Activated CD4-positive, alpha-beta T cell treated with anti-CD3 and anti-CD28 coated beads for 36 hours (primary cell): ENCODE measurements at regions not wholly inside any gene's neighbourhood (a gene's known extent, or its start where the extent isn't known, plus 50 kb on each side); places are given as distances from the start of the nearest gene placed in this dataset.

Experiments used
- ATAC-seq: fragments of 200-7000 bp; cut with Tn5 transposase; one replicate; pipeline ENCODE4 v1.10.0; 2021; ENCODE audit warnings: mild to moderate bottlenecking, moderate library complexity
- CTCF ChIA-PET: fragments of 350-600 bp; sonication (Branson Sonifier 250); formaldehyde crosslinking; loops from one replicate; lab custom pipeline; 2021; ENCODE audit warnings: antibody characterized with exemption; lab: Charles Lee
- POLR2A ChIA-PET: fragments of 350-600 bp; sonication (Branson Sonifier 250); formaldehyde crosslinking; loops from one replicate; lab custom pipeline; 2021; ENCODE audit warnings: antibody characterized with exemption, inconsistent platforms; lab: Charles Lee
- DNase-seq: peaks from one replicate; pipeline ENCODE4 v3.0.0-alpha.2; 2020
- H3K27ac Mint-ChIP-seq: one replicate; pipeline ENCODE4 v1.8.0; 2021; ENCODE audit warnings: mixed read lengths
- H3K27me3 Mint-ChIP-seq: one replicate; pipeline ENCODE4 v1.8.0; 2021; ENCODE audit warnings: mixed read lengths
- H3K36me3 Mint-ChIP-seq: one replicate; pipeline ENCODE4 v1.8.0; 2021; ENCODE audit warnings: low read depth, mixed read lengths
- H3K4me1 Mint-ChIP-seq: one replicate; pipeline ENCODE4 v1.8.0; 2021; ENCODE audit warnings: mixed read lengths
- H3K4me3 Mint-ChIP-seq: one replicate; pipeline ENCODE4 v1.8.0; 2021; ENCODE audit warnings: mild to moderate bottlenecking, moderate library complexity, mixed read lengths
- H3K9me3 Mint-ChIP-seq: one replicate; pipeline ENCODE4 v1.8.0; 2021; ENCODE audit warnings: low read depth, mixed read lengths
- intact Hi-C, 2 experiments: fragments of 100-400 bp; cut with DNase I in 1 of 2; cut with micrococcal nuclease in 1 of 2; formaldehyde crosslinking; loops; one replicate each; pipeline versions ENCODE4 v1.14.2 to v1.15.1; 2022 to 2024; cut with DNase I, micrococcal nuclease

DNA sequence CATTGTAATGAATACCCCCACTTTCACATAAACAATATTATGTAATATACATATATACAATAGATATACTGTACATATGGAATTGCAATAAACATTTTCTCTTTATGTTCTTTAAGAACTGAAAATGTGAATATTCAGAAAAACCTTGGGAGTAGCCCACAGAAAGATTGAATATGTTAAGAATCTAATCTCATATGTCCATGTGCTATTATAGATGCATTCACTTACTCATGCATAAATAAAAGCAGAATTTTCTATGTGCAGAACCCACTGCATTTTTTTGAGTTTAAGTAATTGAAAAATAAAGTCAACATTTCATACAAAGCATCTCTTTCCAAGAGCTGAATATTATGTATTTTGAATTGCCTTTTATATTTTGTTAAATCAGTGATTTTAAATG is 902.3 kb downstream of the PCDH19 start:
- no peaks in the 10 kb centered on the region for H3K4me1 Mint-ChIP-seq
- CTCF ChIA-PET, result no interaction called here
- no peaks in the 10 kb centered on the region for H3K27me3 Mint-ChIP-seq
- intact Hi-C loops, result no loop called here
- ATAC-seq (no peak), DNase-seq (no peak)
- no peaks in the 10 kb centered on the region for H3K36me3 Mint-ChIP-seq
- POLR2A ChIA-PET, result no interaction called here
- H3K4me3 Mint-ChIP-seq, result no peak overlapping the region
- H3K9me3 Mint-ChIP-seq, result no peaks in the 10 kb centered on the region
- H3K27ac Mint-ChIP-seq, result no peak overlapping the region

DNA sequence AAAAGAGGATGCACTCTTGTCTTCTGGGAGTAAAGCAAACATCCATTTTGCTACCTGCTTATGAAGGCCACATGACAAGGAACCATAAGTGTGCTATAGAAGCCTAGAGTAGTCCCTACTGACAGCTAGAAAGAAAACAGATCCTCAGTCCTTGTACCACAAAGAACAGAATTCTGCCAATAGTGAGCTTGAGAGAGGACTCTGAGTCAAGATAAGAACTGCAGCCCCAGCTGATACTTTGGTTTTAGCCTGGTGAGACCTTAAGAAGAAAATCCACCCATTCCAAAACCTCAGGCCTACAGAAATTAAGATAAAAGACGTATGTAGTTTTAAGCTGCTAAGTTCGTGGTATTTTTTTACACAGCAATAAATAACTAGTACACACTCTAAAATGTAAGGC is 914.6 kb downstream of the PCDH19 start:
- Mint-ChIP-seq H3K4me3 (no peak overlapping the region), H3K4me1 (no peaks in the 10 kb centered on the region), H3K9me3 (no peaks in the 10 kb centered on the region), H3K27me3 (no peaks in the 10 kb centered on the region), H3K27ac (no peak overlapping the region), H3K36me3 (no peaks in the 10 kb centered on the region)
- no peak for DNase-seq
- ChIA-PET CTCF (no interaction called here), POLR2A (no interaction called here)
- intact Hi-C loops, result no loop called here
- ATAC-seq, result no peak

DNA sequence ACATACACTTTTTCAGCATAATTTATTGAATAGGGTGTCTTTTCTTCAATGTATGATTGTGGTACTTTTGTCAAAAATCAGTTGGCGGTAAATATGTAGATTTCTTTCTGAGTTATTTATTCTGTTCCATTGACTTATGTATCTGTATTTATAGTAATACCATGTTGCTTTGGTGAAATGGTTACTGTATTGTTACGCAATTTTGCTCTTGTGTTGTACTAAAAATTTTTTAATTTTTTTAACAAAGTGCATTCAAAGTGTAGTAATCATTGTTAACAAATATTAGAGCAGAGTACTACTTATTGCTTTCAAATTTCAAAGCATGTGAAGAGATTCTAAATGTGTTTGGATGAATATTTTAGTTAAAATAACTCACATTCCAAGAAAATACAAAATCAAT is 915.4 kb downstream of the PCDH19 start:
- Mint-ChIP-seq H3K36me3 (no peaks in the 10 kb centered on the region), H3K27me3 (no peaks in the 10 kb centered on the region), H3K9me3 (no peaks in the 10 kb centered on the region), H3K27ac (no peak overlapping the region), H3K4me3 (no peak overlapping the region), H3K4me1 (no peaks in the 10 kb centered on the region)
- ChIA-PET POLR2A (no interaction called here), CTCF (no interaction called here)
- ATAC-seq (no peak), DNase-seq (no peak)
- intact Hi-C loops, result no loop called here

DNA sequence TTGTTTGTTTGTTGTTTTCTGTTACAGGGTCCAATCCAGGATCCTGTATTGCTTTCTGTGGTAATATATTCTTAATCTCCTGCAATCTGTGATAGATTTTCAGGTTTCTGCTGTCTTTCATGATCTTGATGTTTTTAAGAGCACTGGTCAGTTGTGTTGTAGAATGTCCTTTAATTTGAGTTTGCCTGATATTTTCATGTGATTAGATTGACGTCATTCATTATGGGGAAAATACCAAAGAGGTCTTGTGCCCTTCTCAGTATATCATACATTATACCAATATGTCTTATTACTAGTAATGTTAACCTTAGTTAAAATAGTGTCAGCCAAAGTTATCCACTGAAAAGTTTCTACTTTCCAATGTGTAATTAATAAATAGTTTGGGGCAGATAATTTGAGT is 929.3 kb downstream of the PCDH19 start:
- CTCF ChIA-PET, result no interaction called here
- no peak for ATAC-seq
- DNase-seq, result no peak
- H3K27me3 Mint-ChIP-seq, result no peaks in the 10 kb centered on the region
- no peaks in the 10 kb centered on the region for H3K9me3 Mint-ChIP-seq
- no peaks in the 10 kb centered on the region for H3K36me3 Mint-ChIP-seq
- intact Hi-C loops, result no loop called here
- H3K4me1 Mint-ChIP-seq, result no peaks in the 10 kb centered on the region
- H3K4me3 Mint-ChIP-seq, result no peak overlapping the region
- H3K27ac Mint-ChIP-seq, result no peak overlapping the region
- POLR2A ChIA-PET, result no interaction called here

DNA sequence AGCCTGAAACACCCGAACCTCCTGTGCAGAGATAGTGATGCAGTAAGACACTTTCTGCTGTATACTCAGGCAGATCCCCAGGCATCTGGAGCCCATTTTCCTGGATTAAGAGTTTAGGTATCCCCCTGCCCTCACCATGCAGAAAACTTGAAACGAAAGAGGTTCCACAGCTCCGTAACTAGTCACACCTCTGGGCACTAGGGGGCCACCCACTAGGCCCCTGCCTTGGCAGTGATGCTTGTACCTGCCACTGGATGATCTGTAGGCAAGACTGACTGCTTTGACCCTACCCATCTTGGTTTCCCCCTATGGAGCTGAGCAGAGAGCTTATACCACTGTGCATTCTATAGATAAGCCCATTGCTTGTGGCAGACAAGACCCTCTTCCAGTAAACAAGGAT is 940.6 kb downstream of the PCDH19 start:
- no peaks in the 10 kb centered on the region for H3K36me3 Mint-ChIP-seq
- H3K9me3 Mint-ChIP-seq, result no peaks in the 10 kb centered on the region
- H3K27ac Mint-ChIP-seq, result no peak overlapping the region
- POLR2A ChIA-PET, result no interaction called here
- intact Hi-C loops, result no loop called here
- no peaks in the 10 kb centered on the region for H3K27me3 Mint-ChIP-seq
- CTCF ChIA-PET, result no interaction called here
- DNase-seq (no peak), ATAC-seq (no peak)
- H3K4me1 Mint-ChIP-seq, result no peaks in the 10 kb centered on the region
- no peak overlapping the region for H3K4me3 Mint-ChIP-seq

DNA sequence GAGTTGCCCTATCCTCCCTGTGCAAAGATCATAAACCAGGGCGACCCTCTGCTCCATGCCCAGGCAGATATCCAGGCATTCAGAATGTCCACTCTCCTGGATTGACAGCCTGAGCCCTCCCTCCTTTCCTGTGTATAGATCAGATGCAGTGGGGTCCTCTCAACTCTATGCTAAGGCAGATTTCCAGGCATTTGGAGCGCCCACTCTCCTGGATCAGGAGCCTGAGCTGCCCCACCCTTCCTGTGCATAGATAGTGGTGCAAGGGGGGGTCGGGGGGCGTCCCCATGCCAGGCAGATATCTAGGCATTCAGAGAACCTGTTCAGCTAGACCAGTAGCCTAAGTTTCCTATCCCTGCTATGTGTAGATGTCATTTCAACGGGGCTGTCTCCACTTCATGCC is 941.1 kb downstream of the PCDH19 start:
- ChIA-PET POLR2A (no interaction called here), CTCF (no interaction called here)
- DNase-seq (no peak), ATAC-seq (no peak)
- H3K36me3 Mint-ChIP-seq, result no peaks in the 10 kb centered on the region
- H3K4me1 Mint-ChIP-seq, result no peaks in the 10 kb centered on the region
- no peaks in the 10 kb centered on the region for H3K9me3 Mint-ChIP-seq
- intact Hi-C loops, result no loop called here
- H3K27me3 Mint-ChIP-seq, result no peaks in the 10 kb centered on the region
- no peak overlapping the region for H3K4me3 Mint-ChIP-seq
- H3K27ac Mint-ChIP-seq, result no peak overlapping the region

DNA sequence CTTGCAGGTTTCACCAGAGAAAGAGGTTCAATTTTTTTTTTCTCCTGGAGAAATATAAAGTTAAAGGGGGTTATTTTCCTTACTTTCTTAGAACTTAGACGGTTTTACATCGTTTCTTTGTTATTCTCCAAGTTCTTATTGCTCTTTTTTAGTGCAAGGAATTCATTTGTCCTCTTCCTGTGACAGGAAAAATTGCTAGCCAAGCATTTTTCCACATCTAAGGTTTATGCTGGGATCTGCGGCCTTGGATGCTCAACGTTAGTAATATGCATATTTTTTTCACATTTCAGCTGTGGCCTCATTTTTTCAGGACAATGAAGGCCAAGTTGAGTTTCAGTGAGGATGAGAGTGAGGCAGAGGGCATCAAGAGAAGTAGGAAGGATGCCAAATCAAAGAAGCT is 948.9 kb downstream of the PCDH19 start:
- no peaks in the 10 kb centered on the region for H3K9me3 Mint-ChIP-seq
- ChIA-PET POLR2A (no interaction called here), CTCF (no interaction called here)

DNA sequence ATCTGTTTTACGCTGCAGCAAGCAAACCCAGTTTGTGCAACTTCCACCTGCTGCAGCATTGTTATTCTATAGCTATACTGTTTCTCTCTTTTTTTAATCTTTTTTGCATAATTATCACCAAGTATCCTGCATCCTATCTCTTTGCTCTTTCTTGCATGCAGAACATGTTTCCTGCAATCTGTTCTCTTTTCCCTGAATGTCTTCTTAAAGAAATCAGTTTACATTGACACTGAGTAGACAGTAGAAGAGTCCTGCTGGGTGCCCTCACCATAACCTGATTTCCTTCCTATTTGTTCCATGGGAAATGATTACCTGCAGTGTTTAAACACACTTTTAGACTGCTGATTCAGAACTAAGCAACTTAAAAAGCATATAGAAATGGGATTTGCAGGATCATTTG is 964.7 kb downstream of the PCDH19 start:
- Mint-ChIP-seq H3K27ac (no peak overlapping the region), H3K27me3 (no peaks in the 10 kb centered on the region), H3K4me1 (no peaks in the 10 kb centered on the region), H3K9me3 (no peaks in the 10 kb centered on the region), H3K4me3 (no peak overlapping the region), H3K36me3 (no peaks in the 10 kb centered on the region)
- no peak for DNase-seq
- ATAC-seq, result no peak
- POLR2A ChIA-PET, result no interaction called here
- intact Hi-C loops, result no loop called here
- CTCF ChIA-PET, result no interaction called here

More for the DNA sequence above, 948.9 kb downstream of the PCDH19 start:
- H3K27me3 Mint-ChIP-seq, result no peaks in the 10 kb centered on the region
- H3K4me3 Mint-ChIP-seq, result no peak overlapping the region
- no peaks in the 10 kb centered on the region for H3K36me3 Mint-ChIP-seq
- no peak for DNase-seq
- H3K27ac Mint-ChIP-seq, result no peak overlapping the region
- ATAC-seq, result no peak
- intact Hi-C loops, result no loop called here
- no peaks in the 10 kb centered on the region for H3K4me1 Mint-ChIP-seq

DNA sequence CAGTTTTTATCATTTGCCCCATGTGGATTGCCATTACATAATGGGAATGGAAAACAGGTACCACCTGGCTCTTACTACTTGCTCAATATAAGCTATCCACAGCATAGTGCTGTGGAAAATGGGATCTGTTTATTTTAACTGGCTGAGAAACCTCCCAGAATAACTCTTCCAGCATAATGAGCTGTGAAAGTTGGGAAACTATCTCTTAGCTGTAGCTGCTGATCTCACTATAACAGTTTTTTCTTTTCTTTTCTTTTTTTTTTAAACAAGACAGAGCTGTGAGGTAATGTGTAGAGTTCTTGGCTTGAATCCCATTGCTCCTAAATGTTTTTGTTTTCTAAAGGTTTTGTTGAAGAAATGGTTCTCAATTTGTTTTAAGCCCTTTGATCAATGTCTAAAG is 988.3 kb downstream of the PCDH19 start:
- H3K4me3 Mint-ChIP-seq, result no peak overlapping the region
- no peaks in the 10 kb centered on the region for H3K27me3 Mint-ChIP-seq
- no peaks in the 10 kb centered on the region for H3K4me1 Mint-ChIP-seq
- CTCF ChIA-PET, result interaction anchor here (1.1 kb wide), 1 partner anchor 9 kb away, joined by 3 read pairs; no protein-coding TSS in a partner anchor
- DNase-seq, result no peak
- POLR2A ChIA-PET, result no interaction called here
- no peak overlapping the region for H3K27ac Mint-ChIP-seq
- no peaks in the 10 kb centered on the region for H3K36me3 Mint-ChIP-seq
- H3K9me3 Mint-ChIP-seq, result peaks cover 2% of the 10 kb centered on the region
- intact Hi-C loops, result no loop called here
- ATAC-seq, result no peak

DNA sequence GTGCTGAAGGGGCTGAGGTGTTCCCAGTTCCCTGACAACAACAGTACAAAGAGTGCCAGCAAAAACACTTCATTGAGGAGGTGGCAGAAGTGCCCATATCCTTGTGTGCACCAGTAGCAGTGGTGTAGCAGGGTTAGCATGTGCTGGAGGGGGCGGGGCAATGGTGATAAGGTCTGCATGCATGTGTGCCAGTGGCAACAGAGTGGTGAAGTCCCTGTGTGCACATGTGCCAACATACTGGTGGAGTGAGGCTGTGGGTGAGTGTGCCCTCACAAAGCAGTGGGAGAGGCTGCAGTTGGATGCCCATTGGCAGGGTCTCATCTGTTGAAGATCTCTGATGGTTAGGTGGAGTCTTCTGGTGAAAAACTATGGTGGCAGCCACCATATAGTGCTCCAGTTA is 994.6 kb downstream of the PCDH19 start:
- no peaks in the 10 kb centered on the region for H3K27me3 Mint-ChIP-seq
- ChIA-PET POLR2A (no interaction called here), CTCF (no interaction called here)

DNA sequence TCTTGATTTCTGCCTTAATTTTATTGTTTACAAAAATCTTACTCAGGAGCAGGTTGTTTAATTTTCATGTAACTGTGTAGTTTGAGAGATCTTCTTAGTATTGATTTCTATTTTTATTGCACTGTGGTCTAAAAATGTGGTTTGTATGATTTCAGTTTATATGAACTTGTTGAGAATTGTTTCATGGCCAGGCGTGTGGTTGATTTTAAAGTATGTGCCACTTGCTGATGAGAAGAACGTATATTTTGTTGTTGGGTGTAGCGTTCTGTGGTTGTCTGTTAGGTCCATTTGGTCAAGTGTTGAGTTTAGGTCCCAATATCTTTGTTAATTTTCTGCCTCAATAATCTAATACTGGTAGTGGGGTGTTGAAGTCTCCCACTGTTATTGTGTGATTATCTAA is 996.8 kb downstream of the PCDH19 start:
- intact Hi-C loops, result no loop called here
- DNase-seq (no peak), ATAC-seq (no peak)
- Mint-ChIP-seq H3K9me3 (no peaks in the 10 kb centered on the region), H3K27ac (no peak overlapping the region), H3K36me3 (no peaks in the 10 kb centered on the region), H3K4me3 (no peak overlapping the region), H3K27me3 (no peaks in the 10 kb centered on the region), H3K4me1 (no peaks in the 10 kb centered on the region)
- ChIA-PET CTCF (interaction anchor here (1.0 kb wide), 1 partner anchor 9 kb away, joined by 3 read pairs; no protein-coding TSS in a partner anchor), POLR2A (no interaction called here)

More for the DNA sequence above, 994.6 kb downstream of the PCDH19 start:
- no peak for DNase-seq
- no peak for ATAC-seq
- intact Hi-C loops, result no loop called here
- Mint-ChIP-seq H3K9me3 (peaks cover 2% of the 10 kb centered on the region), H3K27ac (no peak overlapping the region), H3K36me3 (no peaks in the 10 kb centered on the region), H3K4me3 (no peak overlapping the region), H3K4me1 (no peaks in the 10 kb centered on the region)

DNA sequence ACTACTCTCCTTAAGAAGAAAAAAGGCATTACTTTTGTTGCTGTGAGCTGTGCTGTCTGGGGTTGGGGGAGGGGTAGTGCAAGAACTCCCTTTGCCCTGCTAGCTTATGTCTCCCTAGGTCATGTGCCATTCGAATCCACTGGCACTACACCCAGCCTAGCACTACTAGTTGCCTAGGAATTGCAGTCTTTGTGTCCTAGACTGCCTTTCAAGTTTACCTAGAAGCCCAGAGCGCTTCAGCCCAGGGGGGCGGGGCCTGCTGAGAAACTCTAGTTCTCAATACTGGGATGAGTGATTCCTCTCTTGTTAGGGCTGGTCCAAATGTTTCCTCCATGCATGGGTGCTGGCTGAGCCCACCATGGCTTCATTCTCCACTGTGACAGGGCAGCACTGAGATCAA is 1011.5 kb downstream of the PCDH19 start:
- intact Hi-C loops, result no loop called here
- CTCF ChIA-PET, result no interaction called here
- no peaks in the 10 kb centered on the region for H3K36me3 Mint-ChIP-seq
- peaks cover 2% of the 10 kb centered on the region for H3K9me3 Mint-ChIP-seq
- no peaks in the 10 kb centered on the region for H3K27me3 Mint-ChIP-seq
- POLR2A ChIA-PET, result no interaction called here
- no peak overlapping the region for H3K27ac Mint-ChIP-seq
- H3K4me1 Mint-ChIP-seq, result no peaks in the 10 kb centered on the region
- ATAC-seq (no peak), DNase-seq (no peak)
- H3K4me3 Mint-ChIP-seq, result no peak overlapping the region

DNA sequence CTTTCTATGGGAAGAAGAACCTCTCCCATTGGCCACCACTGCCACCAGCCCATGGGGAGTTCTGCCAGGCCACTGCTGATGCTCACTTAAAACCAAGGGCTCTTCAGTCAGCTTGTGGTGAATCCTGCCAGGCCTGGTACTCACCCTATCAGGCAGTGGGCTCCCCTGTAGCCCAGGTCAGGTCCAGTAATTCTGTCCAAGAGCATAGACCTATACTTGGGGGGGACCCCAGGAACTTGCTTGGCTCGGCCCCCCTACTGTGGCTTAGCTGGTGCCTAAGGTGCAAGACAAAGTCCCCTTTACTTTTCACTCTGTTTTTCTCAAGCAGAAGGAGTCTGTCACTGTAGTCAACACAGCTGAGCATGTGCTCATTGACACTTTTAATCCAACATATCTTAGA is 1012.2 kb downstream of the PCDH19 start:
- Mint-ChIP-seq H3K27me3 (no peaks in the 10 kb centered on the region), H3K27ac (no peak overlapping the region), H3K36me3 (no peaks in the 10 kb centered on the region), H3K4me3 (no peak overlapping the region), H3K4me1 (no peaks in the 10 kb centered on the region), H3K9me3 (peaks cover 2% of the 10 kb centered on the region)
- intact Hi-C loops, result no loop called here
- no peak for DNase-seq
- POLR2A ChIA-PET, result no interaction called here
- ATAC-seq, result no peak
- CTCF ChIA-PET, result no interaction called here
